ENCODE measurements at regions not wholly inside any gene's neighbourhood (a gene's known extent, or its start where the extent isn't known, plus 50 kb on each side); places are given as distances from the start of the nearest gene placed in this dataset.

GRCh38 chr12:24463375-24463774 lies 485.5 kb downstream of the BCAT1 start:
- Histone ChIP-seq H3K36me3 (ENCODE audit: insufficient read depth, low read length) (no peaks in the 10 kb centered on the region), H3K4me2 (ENCODE audit: low read length) (no peak overlapping the region), H4K20me1 (ENCODE audit: insufficient read depth, low read length) (no peaks in the 10 kb centered on the region), H3K27ac (ENCODE audit: low read depth, low read length) (no peak overlapping the region), H3K27me3 (ENCODE audit: insufficient read depth, low read length) (no peaks in the 10 kb centered on the region), H3K9me3 (ENCODE audit: insufficient read depth, low read depth, low read length) (no peaks in the 10 kb centered on the region), H3K4me3 (ENCODE audit: insufficient read depth, low read depth, low read length) (no peak overlapping the region), H3K4me1 (ENCODE audit: insufficient read depth, low read length) (no peaks in the 10 kb centered on the region), H3K79me2 (ENCODE audit: insufficient read depth, low read length) (no peaks in the 10 kb centered on the region), H3K9ac (ENCODE audit: low read length) (no peak overlapping the region), H2AFZ (ENCODE audit: low read depth, low read length) (no peak overlapping the region)
- no peaks in the 10 kb centered on the region for H3K36me3 Mint-ChIP-seq (ENCODE audit: low read depth, unreplicated experiment)
- no peak for DNase-seq (ENCODE audit: low read depth)
- no peak overlapping the region for H3K4me3 Mint-ChIP-seq (ENCODE audit: unreplicated experiment)
- no peaks in the 10 kb centered on the region for H3K27me3 Mint-ChIP-seq (ENCODE audit: low read depth, unreplicated experiment)
- no peak overlapping the region for H3K27ac Mint-ChIP-seq (ENCODE audit: unreplicated experiment)
- no peaks in the 10 kb centered on the region for H3K9me3 Mint-ChIP-seq (ENCODE audit: unreplicated experiment)
- TF ChIP-seq CTCF (IDR thresholded peaks at IDR 0.05; ENCODE audit: insufficient read depth, low read depth, low read length), result no peak
- TF ChIP-seq EZH2 (IDR thresholded peaks at IDR 0.05; ENCODE audit: insufficient read depth, low read length), result no peak
- no peak for FAIRE-seq
- no peaks in the 10 kb centered on the region for H3K4me1 Mint-ChIP-seq (ENCODE audit: low read depth, unreplicated experiment)

- DNase-seq (ENCODE audit: low read depth) (no peak), FAIRE-seq (no peak)
- Histone ChIP-seq H3K9me3 (ENCODE audit: insufficient read depth, low read depth, low read length) (no peaks in the 10 kb centered on the region), H3K4me2 (ENCODE audit: low read length) (no peak overlapping the region), H4K20me1 (ENCODE audit: insufficient read depth, low read length) (no peaks in the 10 kb centered on the region), H3K9ac (ENCODE audit: low read length) (no peak overlapping the region), H3K36me3 (ENCODE audit: insufficient read depth, low read length) (no peaks in the 10 kb centered on the region), H3K4me3 (ENCODE audit: insufficient read depth, low read depth, low read length) (no peak overlapping the region), H3K4me1 (ENCODE audit: insufficient read depth, low read length) (no peaks in the 10 kb centered on the region), H3K27me3 (ENCODE audit: insufficient read depth, low read length) (no peaks in the 10 kb centered on the region), H2AFZ (ENCODE audit: low read depth, low read length) (no peak overlapping the region), H3K79me2 (ENCODE audit: insufficient read depth, low read length) (no peaks in the 10 kb centered on the region), H3K27ac (ENCODE audit: low read depth, low read length) (no peak overlapping the region)
- H3K4me1 Mint-ChIP-seq (ENCODE audit: low read depth, unreplicated experiment), result no peaks in the 10 kb centered on the region
- no peaks in the 10 kb centered on the region for H3K27me3 Mint-ChIP-seq (ENCODE audit: low read depth, unreplicated experiment)
- TF ChIP-seq EZH2 (IDR thresholded peaks at IDR 0.05; ENCODE audit: insufficient read depth, low read length) (no peak), CTCF (IDR thresholded peaks at IDR 0.05; ENCODE audit: insufficient read depth, low read depth, low read length) (no peak)
- H3K9me3 Mint-ChIP-seq (ENCODE audit: unreplicated experiment), result no peaks in the 10 kb centered on the region
- no peaks in the 10 kb centered on the region for H3K36me3 Mint-ChIP-seq (ENCODE audit: low read depth, unreplicated experiment)
- H3K4me3 Mint-ChIP-seq (ENCODE audit: unreplicated experiment), result no peak overlapping the region
- H3K27ac Mint-ChIP-seq (ENCODE audit: unreplicated experiment), result no peak overlapping the region
Measured at GRCh38 chr12:24462946-24463345, 486.0 kb downstream of the BCAT1 start.

- no peaks in the 10 kb centered on the region for H3K9me3 Mint-ChIP-seq (ENCODE audit: unreplicated experiment)
- no peaks in the 10 kb centered on the region for H3K27me3 Mint-ChIP-seq (ENCODE audit: low read depth, unreplicated experiment)
- no peaks in the 10 kb centered on the region for H3K4me1 Mint-ChIP-seq (ENCODE audit: low read depth, unreplicated experiment)
- no peaks in the 10 kb centered on the region for H3K36me3 ChIP-seq (ENCODE audit: insufficient read depth, low read length)
- no peaks in the 10 kb centered on the region for H4K20me1 ChIP-seq (ENCODE audit: insufficient read depth, low read length)
- H3K27me3 ChIP-seq (ENCODE audit: insufficient read depth, low read length), result no peaks in the 10 kb centered on the region
- FAIRE-seq (no peak), DNase-seq (ENCODE audit: low read depth) (no peak)
- H3K4me3 ChIP-seq (ENCODE audit: insufficient read depth, low read depth, low read length), result no peak overlapping the region
- H3K4me1 ChIP-seq (ENCODE audit: insufficient read depth, low read length), result no peaks in the 10 kb centered on the region
- no peaks in the 10 kb centered on the region for H3K36me3 Mint-ChIP-seq (ENCODE audit: low read depth, unreplicated experiment)
- no peak overlapping the region for H3K4me3 Mint-ChIP-seq (ENCODE audit: unreplicated experiment)
- TF ChIP-seq EZH2 (IDR thresholded peaks at IDR 0.05; ENCODE audit: insufficient read depth, low read length) (no peak), CTCF (IDR thresholded peaks at IDR 0.05; ENCODE audit: insufficient read depth, low read depth, low read length) (no peak)
- no peak overlapping the region for H2AFZ ChIP-seq (ENCODE audit: low read depth, low read length)
- no peak overlapping the region for H3K27ac Mint-ChIP-seq (ENCODE audit: unreplicated experiment)
- no peaks in the 10 kb centered on the region for H3K79me2 ChIP-seq (ENCODE audit: insufficient read depth, low read length)
- H3K27ac ChIP-seq (ENCODE audit: low read depth, low read length), result no peak overlapping the region
- no peaks in the 10 kb centered on the region for H3K9me3 ChIP-seq (ENCODE audit: insufficient read depth, low read depth, low read length)
- no peak overlapping the region for H3K9ac ChIP-seq (ENCODE audit: low read length)
- no peak overlapping the region for H3K4me2 ChIP-seq (ENCODE audit: low read length)
Measured at GRCh38 chr12:24460506-24460905, 488.4 kb downstream of the BCAT1 start.
